ENCODE measurements at regions not wholly inside any gene's neighbourhood (a gene's known extent, or its start where the extent isn't known, plus 50 kb on each side); places are given as distances from the start of the nearest gene placed in this dataset.
A peak's percentile ranks its signal among the peaks of the same experiment; 100 is the strongest.

- H3K9me3 ChIP-seq (ENCODE audit: control insufficient read depth, insufficient read depth, low read depth, low read length), result no peaks in the 10 kb centered on the region
- ChIA-PET CTCF (no interaction called here), POLR2A (no interaction called here)
- TF ChIP-seq PRDM1 (tag by site-specific recombination; IDR thresholded peaks at IDR 0.05), result no peak
- TF ChIP-seq SETDB1 (IDR thresholded peaks at IDR 0.05; ENCODE audit: insufficient read length, low read length), result peak; percentile 99
- TF ChIP-seq ZNF221 (tag by site-specific recombination; IDR thresholded peaks at IDR 0.05; ENCODE audit: borderline replicate concordance), result no peak
- H3K36me3 ChIP-seq (ENCODE audit: control insufficient read depth in 2 of 2, insufficient read depth in 1 of 2, low read length in 2 of 2), result no peaks in the 10 kb centered on the region
- H3K4me1 ChIP-seq (ENCODE audit: control insufficient read depth, insufficient read depth, low read length), result no peaks in the 10 kb centered on the region
- no peak overlapping the region for H3K4me3 ChIP-seq (ENCODE audit: low read depth, low read length)
- no peak overlapping the region for H3K27ac ChIP-seq (ENCODE audit: extremely low read depth, low read depth, low read length)
These were observed 1122.8 kb downstream of the TYW1 start for GRCh38 chr7:68119411-68119810.

DNA sequence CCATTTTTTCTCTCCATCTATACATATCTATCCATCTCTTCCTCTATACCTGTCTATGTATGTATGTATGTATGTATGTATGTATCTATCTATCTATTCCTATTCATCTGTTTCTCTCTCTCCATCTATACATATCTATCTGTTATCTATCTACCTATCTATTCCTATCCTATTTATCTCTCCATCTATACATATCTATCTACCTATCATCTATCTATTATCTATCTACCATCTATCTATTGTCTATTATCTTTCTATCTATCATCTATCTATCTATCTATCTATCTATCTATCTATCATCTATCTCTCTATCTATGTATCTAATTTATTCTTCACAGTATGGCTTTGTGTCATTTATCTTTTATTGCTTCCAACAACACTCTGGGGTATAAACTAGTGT is 1124.4 kb downstream of the TYW1 start:
- Histone ChIP-seq H3K27ac (ENCODE audit: extremely low read depth, low read depth, low read length) (no peak overlapping the region), H3K9me3 (ENCODE audit: control insufficient read depth, insufficient read depth, low read depth, low read length) (no peaks in the 10 kb centered on the region), H3K36me3 (ENCODE audit: control insufficient read depth in 2 of 2, insufficient read depth in 1 of 2, low read length in 2 of 2) (no peaks in the 10 kb centered on the region), H3K4me1 (ENCODE audit: control insufficient read depth, insufficient read depth, low read length) (no peaks in the 10 kb centered on the region), H3K4me3 (ENCODE audit: low read depth, low read length) (no peak overlapping the region)
- ChIA-PET CTCF (no interaction called here), POLR2A (no interaction called here)
- TF ChIP-seq ZNF776 (tag by site-specific recombination; IDR thresholded peaks at IDR 0.05; ENCODE audit: borderline replicate concordance) (no peak), ZIC2 (tag by site-specific recombination; IDR thresholded peaks at IDR 0.05) (no peak), ZBTB7A (tag by site-specific recombination; IDR thresholded peaks at IDR 0.05; ENCODE audit: low read depth) (no peak)
- TF ChIP-seq, protein P1, sequence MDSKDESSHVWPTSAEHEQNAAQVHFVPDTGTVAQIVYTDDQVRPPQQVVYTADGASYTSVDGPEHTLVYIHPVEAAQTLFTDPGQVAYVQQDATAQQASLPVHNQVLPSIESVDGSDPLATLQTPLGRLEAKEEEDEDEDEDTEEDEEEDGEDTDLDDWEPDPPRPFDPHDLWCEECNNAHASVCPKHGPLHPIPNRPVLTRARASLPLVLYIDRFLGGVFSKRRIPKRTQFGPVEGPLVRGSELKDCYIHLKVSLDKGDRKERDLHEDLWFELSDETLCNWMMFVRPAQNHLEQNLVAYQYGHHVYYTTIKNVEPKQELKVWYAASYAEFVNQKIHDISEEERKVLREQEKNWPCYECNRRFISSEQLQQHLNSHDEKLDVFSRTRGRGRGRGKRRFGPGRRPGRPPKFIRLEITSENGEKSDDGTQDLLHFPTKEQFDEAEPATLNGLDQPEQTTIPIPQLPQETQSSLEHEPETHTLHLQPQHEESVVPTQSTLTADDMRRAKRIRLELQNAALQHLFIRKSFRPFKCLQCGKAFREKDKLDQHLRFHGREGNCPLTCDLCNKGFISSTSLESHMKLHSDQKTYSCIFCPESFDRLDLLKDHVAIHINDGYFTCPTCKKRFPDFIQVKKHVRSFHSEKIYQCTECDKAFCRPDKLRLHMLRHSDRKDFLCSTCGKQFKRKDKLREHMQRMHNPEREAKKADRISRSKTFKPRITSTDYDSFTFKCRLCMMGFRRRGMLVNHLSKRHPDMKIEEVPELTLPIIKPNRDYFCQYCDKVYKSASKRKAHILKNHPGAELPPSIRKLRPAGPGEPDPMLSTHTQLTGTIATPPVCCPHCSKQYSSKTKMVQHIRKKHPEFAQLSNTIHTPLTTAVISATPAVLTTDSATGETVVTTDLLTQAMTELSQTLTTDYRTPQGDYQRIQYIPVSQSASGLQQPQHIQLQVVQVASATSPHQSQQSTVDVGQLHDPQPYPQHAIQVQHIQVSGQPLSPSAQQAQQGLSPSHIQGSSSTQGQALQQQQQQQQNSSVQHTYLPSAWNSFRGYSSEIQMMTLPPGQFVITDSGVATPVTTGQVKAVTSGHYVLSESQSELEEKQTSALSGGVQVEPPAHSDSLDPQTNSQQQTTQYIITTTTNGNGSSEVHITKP (tag by site-specific recombination; IDR thresholded peaks at IDR 0.05), result no peak

GRCh38 chr7:68121655-68122054 is 1125.0 kb downstream of the TYW1 start:
- ChIA-PET POLR2A (no interaction called here), CTCF (no interaction called here)
- Histone ChIP-seq H3K4me3 (ENCODE audit: low read depth, low read length) (no peak overlapping the region), H3K36me3 (ENCODE audit: control insufficient read depth in 2 of 2, insufficient read depth in 1 of 2, low read length in 2 of 2) (no peaks in the 10 kb centered on the region), H3K27ac (ENCODE audit: extremely low read depth, low read depth, low read length) (no peak overlapping the region), H3K9me3 (ENCODE audit: control insufficient read depth, insufficient read depth, low read depth, low read length) (no peaks in the 10 kb centered on the region), H3K4me1 (ENCODE audit: control insufficient read depth, insufficient read depth, low read length) (no peaks in the 10 kb centered on the region)
- TF ChIP-seq ZNF621 (tag by site-specific recombination; IDR thresholded peaks at IDR 0.05) (no peak), ZNF518A (tag by site-specific recombination; conservative IDR thresholded peaks at IDR 0.05; ENCODE audit: low read depth) (no peak), ZNF248 (tag by site-specific recombination; IDR thresholded peaks at IDR 0.05) (no peak)

DNA sequence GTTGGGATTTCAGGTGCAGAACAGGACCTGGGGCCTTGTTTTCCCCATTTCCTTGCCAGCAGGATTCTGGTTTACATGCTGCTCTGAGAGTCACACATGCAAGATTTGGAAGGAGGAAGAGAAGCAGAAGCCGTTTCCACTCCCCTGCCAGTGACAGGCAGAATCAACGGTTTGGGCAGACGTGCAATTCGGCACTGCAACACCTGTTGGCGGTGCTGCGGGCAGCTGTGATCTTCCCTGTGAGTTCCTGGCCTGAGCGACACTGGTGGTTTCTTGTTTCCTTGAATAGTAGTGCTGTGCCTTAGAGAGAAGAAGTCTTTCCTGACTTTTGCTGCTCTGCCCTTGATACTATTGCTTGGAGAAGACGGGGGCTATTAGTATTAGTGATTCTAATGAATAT is 1126.2 kb downstream of the TYW1 start:
- no peak overlapping the region for H3K27ac ChIP-seq (ENCODE audit: extremely low read depth, low read depth, low read length)
- ChIA-PET POLR2A (no interaction called here), CTCF (interaction anchor here (0.6 kb wide), 1 partner anchor 217 kb away, joined by 3 read pairs; no protein-coding TSS in a partner anchor)
- no peaks in the 10 kb centered on the region for H3K9me3 ChIP-seq (ENCODE audit: control insufficient read depth, insufficient read depth, low read depth, low read length)
- H3K4me1 ChIP-seq (ENCODE audit: control insufficient read depth, insufficient read depth, low read length), result no peaks in the 10 kb centered on the region
- H3K4me3 ChIP-seq (ENCODE audit: low read depth, low read length), result no peak overlapping the region
- no peaks in the 10 kb centered on the region for H3K36me3 ChIP-seq (ENCODE audit: control insufficient read depth in 2 of 2, insufficient read depth in 1 of 2, low read length in 2 of 2)
- TF ChIP-seq ZNF121 (tag by site-specific recombination; IDR thresholded peaks at IDR 0.05), result no peak
- no peak for TF ChIP-seq ZNF223 (tag by site-specific recombination; IDR thresholded peaks at IDR 0.05)
- no peak for TF ChIP-seq MYNN (tag by site-specific recombination; IDR thresholded peaks at IDR 0.05; ENCODE audit: borderline replicate concordance)
- TF ChIP-seq ZNF830 (tag by site-specific recombination; IDR thresholded peaks at IDR 0.05; ENCODE audit: low read depth), result no peak
- no peak for TF ChIP-seq AEBP2 (tag by site-specific recombination; IDR thresholded peaks at IDR 0.05; ENCODE audit: borderline replicate concordance)
- TF ChIP-seq IKZF3 (tag by site-specific recombination; IDR thresholded peaks at IDR 0.05), result no peak
- TF ChIP-seq, protein P2, sequence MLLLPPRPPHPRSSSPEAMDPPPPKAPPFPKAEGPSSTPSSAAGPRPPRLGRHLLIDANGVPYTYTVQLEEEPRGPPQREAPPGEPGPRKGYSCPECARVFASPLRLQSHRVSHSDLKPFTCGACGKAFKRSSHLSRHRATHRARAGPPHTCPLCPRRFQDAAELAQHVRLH (tag by site-specific recombination; IDR thresholded peaks at IDR 0.05), result no peak
- no peak for TF ChIP-seq YY1 (tag by site-specific recombination; IDR thresholded peaks at IDR 0.05)
- no peak for TF ChIP-seq ZNF600 (tag by site-specific recombination; IDR thresholded peaks at IDR 0.05)

All from HEK293 (cell line).